Activated CD4-positive, alpha-beta memory T cell treated with anti-CD3 and anti-CD28 coated beads for 36 hours (primary cell): ENCODE measurements at regions not wholly inside any gene's neighbourhood (a gene's known extent, or its start where the extent isn't known, plus 50 kb on each side); places are given as distances from the start of the nearest gene placed in this dataset.

ENCODE experiments used
- CTCF ChIA-PET: fragments of 350-600 bp; sonication (Branson Sonifier 250); formaldehyde crosslinking; loops from one replicate; lab custom pipeline; 2021; ENCODE audit warnings: antibody characterized with exemption, inconsistent platforms; lab: Charles Lee
- POLR2A ChIA-PET: fragments of 350-600 bp; sonication (Branson Sonifier 250); formaldehyde crosslinking; loops from one replicate; lab custom pipeline; 2021; ENCODE audit warnings: antibody characterized with exemption; lab: Charles Lee
- DNase-seq: peaks from one replicate; pipeline ENCODE4 v3.0.0-alpha.2; 2020
- H3K27ac Mint-ChIP-seq: one replicate; pipeline ENCODE4 v1.8.0; 2021; ENCODE audit warnings: mixed read lengths
- H3K27me3 Mint-ChIP-seq: one replicate; pipeline ENCODE4 v1.8.0; 2021; ENCODE audit warnings: mixed read lengths
- H3K36me3 Mint-ChIP-seq: one replicate; pipeline ENCODE4 v1.8.0; 2021; ENCODE audit warnings: mixed read lengths
- H3K4me1 Mint-ChIP-seq: one replicate; pipeline ENCODE4 v1.8.0; 2021; ENCODE audit warnings: low read depth, mixed read lengths
- H3K4me3 Mint-ChIP-seq: one replicate; pipeline ENCODE4 v1.8.0; 2021; ENCODE audit warnings: mild to moderate bottlenecking, mixed read lengths
- H3K9me3 Mint-ChIP-seq: one replicate; pipeline ENCODE4 v1.8.0; 2021; ENCODE audit warnings: mixed read lengths
- intact Hi-C: fragments of 100-400 bp; cut with micrococcal nuclease; formaldehyde crosslinking; loops from one replicate; pipeline ENCODE4 v1.15.1; 2023

- POLR2A ChIA-PET = no interaction called here
- CTCF ChIA-PET = interaction anchor here (0.6 to 1.3 kb wide), 5 partner anchors 9 to 1150 kb away, joined by 3 to 7 read pairs (median 3); no protein-coding TSS in a partner anchor
Observed at GRCh38 chr2:22355816-22356433, 1029.1 kb upstream of the KLHL29 start.

DNA sequence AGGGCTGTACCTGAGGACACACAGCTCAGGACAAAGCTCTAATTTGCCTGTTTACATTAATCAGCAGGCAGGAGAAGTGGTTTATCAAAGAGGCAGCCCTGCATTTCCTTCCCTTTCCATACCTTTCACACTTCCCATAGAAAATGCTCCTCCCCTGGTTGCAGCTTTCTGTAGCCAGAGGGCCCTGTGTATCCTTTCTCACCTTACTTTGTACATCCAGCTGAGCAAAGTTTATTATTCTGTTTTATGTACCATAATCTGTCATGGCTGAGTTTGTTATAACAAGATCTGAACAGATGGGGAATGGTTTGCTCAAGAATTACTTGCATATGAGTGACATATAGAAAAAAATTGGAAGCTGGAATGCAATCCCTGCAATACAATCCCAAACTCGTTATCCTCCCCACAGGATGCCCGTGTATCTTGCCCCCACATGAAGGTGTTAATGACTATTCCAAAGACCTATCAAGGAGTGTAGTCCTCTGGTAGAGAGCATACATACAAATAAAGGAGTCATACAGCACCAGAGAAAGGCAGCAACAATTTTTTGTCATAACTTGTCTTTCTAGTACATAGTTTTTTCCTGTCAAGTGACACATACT lies 1025.8 kb upstream of the KLHL29 start:
- DNase-seq = no peak
- intact Hi-C loops = no loop called here
- H3K27me3 Mint-ChIP-seq = no peaks in the 10 kb centered on the region
- no peaks in the 10 kb centered on the region for H3K36me3 Mint-ChIP-seq
- no peaks in the 10 kb centered on the region for H3K4me1 Mint-ChIP-seq
- CTCF ChIA-PET = no interaction called here
- POLR2A ChIA-PET = no interaction called here
- H3K4me3 Mint-ChIP-seq = no peak overlapping the region
- H3K9me3 Mint-ChIP-seq = peaks cover 3% of the 10 kb centered on the region
- H3K27ac Mint-ChIP-seq = no peak overlapping the region

More at GRCh38 chr2:22355816-22356433, 1029.1 kb upstream of the KLHL29 start:
- peak; percentile 49 for DNase-seq
- Mint-ChIP-seq H3K27ac (no peak overlapping the region), H3K27me3 (no peaks in the 10 kb centered on the region), H3K4me1 (no peaks in the 10 kb centered on the region), H3K36me3 (no peaks in the 10 kb centered on the region), H3K4me3 (no peak overlapping the region), H3K9me3 (peaks cover 1% of the 10 kb centered on the region)
- intact Hi-C loops = no loop called here

GRCh38 chr2:22360735-22361374 lies 1024.1 kb upstream of the KLHL29 start:
- no peaks in the 10 kb centered on the region for H3K27me3 Mint-ChIP-seq
- ChIA-PET CTCF (no interaction called here), POLR2A (no interaction called here)
- DNase-seq = no peak
- H3K36me3 Mint-ChIP-seq = no peaks in the 10 kb centered on the region
- no peaks in the 10 kb centered on the region for H3K4me1 Mint-ChIP-seq
- no peak overlapping the region for H3K27ac Mint-ChIP-seq
- intact Hi-C loops = no loop called here
- no peak overlapping the region for H3K4me3 Mint-ChIP-seq
- peaks cover 6% of the 10 kb centered on the region for H3K9me3 Mint-ChIP-seq

GRCh38 chr2:22361571-22361970 lies 1023.4 kb upstream of the KLHL29 start:
- ChIA-PET CTCF (no interaction called here), POLR2A (no interaction called here)
- no peaks in the 10 kb centered on the region for H3K36me3 Mint-ChIP-seq
- intact Hi-C loops = no loop called here
- H3K27me3 Mint-ChIP-seq = no peaks in the 10 kb centered on the region
- no peaks in the 10 kb centered on the region for H3K4me1 Mint-ChIP-seq
- no peak for DNase-seq
- H3K9me3 Mint-ChIP-seq = peaks cover 6% of the 10 kb centered on the region
- H3K4me3 Mint-ChIP-seq = no peak overlapping the region
- H3K27ac Mint-ChIP-seq = no peak overlapping the region

- Mint-ChIP-seq H3K4me1 (no peaks in the 10 kb centered on the region), H3K9me3 (peaks cover 2% of the 10 kb centered on the region), H3K36me3 (no peaks in the 10 kb centered on the region), H3K27ac (no peak overlapping the region), H3K27me3 (no peaks in the 10 kb centered on the region), H3K4me3 (no peak overlapping the region)
- intact Hi-C loops = no loop called here
- ChIA-PET CTCF (no interaction called here), POLR2A (no interaction called here)
- DNase-seq = no peak
Observed at GRCh38 chr2:22375096-22375495, 1009.9 kb upstream of the KLHL29 start.

GRCh38 chr2:22377268-22377667 lies 1007.7 kb upstream of the KLHL29 start:
- no peak overlapping the region for H3K4me3 Mint-ChIP-seq
- CTCF ChIA-PET = no interaction called here
- no peak for DNase-seq
- no peaks in the 10 kb centered on the region for H3K36me3 Mint-ChIP-seq
- H3K27ac Mint-ChIP-seq = no peak overlapping the region
- H3K9me3 Mint-ChIP-seq = no peaks in the 10 kb centered on the region
- intact Hi-C loops = no loop called here
- H3K27me3 Mint-ChIP-seq = no peaks in the 10 kb centered on the region
- POLR2A ChIA-PET = no interaction called here
- no peaks in the 10 kb centered on the region for H3K4me1 Mint-ChIP-seq

DNA sequence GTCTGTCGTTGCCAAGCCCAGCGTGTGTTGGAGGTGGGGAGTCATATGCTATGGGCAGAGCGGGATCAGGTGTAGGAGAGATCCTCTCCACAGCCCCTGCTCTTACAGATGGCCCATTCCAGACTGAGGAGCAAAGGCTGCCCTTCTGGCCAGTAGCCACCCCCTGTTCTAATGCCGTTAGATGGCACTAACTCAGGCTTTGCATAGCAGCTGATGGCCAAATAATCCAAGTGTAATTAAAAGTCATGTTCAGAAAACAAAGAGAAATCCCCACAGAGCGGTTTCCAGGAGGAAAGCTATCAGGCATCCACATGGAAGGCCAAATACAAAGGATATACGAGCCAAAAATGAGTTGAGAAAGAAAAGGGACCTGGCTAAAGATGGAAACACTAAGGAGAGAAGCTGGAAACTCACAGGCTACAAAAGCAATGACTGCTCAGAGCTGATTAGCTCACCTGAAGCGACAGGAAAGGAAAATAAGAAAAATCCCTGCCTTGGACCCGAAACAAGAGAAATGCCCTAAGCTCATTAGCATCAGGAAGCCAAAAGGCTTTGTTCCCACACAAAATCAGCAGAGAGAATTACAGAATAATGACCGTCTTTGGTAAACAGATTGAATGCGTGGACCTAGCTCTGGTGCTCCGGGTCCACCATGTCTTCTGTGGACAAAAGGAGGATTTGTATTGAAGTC lies 1002.4 kb upstream of the KLHL29 start:
- ChIA-PET POLR2A (no interaction called here), CTCF (interaction anchor here (1.0 kb wide), 1 partner anchor 27 kb away, joined by 3 read pairs; no protein-coding TSS in a partner anchor)
- Mint-ChIP-seq H3K4me3 (no peak overlapping the region), H3K9me3 (no peaks in the 10 kb centered on the region), H3K4me1 (no peaks in the 10 kb centered on the region), H3K27me3 (no peaks in the 10 kb centered on the region), H3K27ac (no peak overlapping the region), H3K36me3 (no peaks in the 10 kb centered on the region)
- DNase-seq = no peak
- intact Hi-C loops = no loop called here

DNA sequence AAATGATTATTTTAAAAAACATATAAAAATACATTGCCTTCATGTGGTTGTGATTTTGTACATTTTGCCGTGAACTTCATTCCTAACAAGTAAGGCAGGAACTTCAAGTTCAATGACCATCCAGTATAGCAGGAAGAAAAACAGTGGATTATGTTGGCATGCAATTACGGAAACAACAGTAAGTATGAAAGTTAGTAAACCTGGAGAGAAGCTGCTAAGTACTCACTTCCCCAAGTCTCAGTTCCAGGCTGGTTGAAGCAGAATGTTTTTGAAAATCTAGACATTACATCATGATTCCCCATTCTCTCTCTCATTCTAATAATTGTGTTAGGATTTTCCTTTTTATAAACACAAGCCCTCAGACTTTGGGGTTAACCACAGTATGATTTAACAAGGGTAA lies 987.1 kb upstream of the KLHL29 start:
- no peak for DNase-seq
- no peak overlapping the region for H3K27ac Mint-ChIP-seq
- CTCF ChIA-PET = no interaction called here
- H3K4me1 Mint-ChIP-seq = no peaks in the 10 kb centered on the region
- H3K36me3 Mint-ChIP-seq = no peaks in the 10 kb centered on the region
- POLR2A ChIA-PET = no interaction called here
- intact Hi-C loops = no loop called here
- no peaks in the 10 kb centered on the region for H3K27me3 Mint-ChIP-seq
- H3K9me3 Mint-ChIP-seq = peaks cover 2% of the 10 kb centered on the region
- H3K4me3 Mint-ChIP-seq = no peak overlapping the region

DNA sequence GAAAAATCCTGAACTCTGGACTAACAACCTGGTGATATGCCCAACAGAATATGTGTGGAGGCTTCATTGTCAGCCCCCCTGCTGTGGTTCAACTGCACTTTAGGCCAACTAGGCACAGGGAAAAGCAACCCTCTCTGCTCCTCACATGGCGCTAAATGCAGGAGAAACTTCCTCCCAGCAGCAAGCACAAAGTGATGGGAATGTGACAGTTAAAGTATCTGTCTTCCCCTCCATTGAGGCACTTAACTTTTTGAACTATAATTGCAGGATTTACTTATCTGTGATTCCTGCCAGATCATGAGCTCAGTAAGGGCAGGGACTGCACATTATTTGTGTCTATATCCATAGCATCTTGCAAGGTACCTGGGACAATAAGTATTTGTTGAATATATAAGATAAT lies 981.2 kb upstream of the KLHL29 start:
- Mint-ChIP-seq H3K27me3 (no peaks in the 10 kb centered on the region), H3K4me1 (no peaks in the 10 kb centered on the region), H3K27ac (no peak overlapping the region), H3K4me3 (no peak overlapping the region), H3K9me3 (peaks cover 5% of the 10 kb centered on the region), H3K36me3 (no peaks in the 10 kb centered on the region)
- ChIA-PET POLR2A (no interaction called here), CTCF (no interaction called here)
- DNase-seq = no peak
- intact Hi-C loops = no loop called here

- POLR2A ChIA-PET = no interaction called here
- H3K4me3 Mint-ChIP-seq = no peak overlapping the region
Observed at GRCh38 chr2:22406625-22407024, 978.4 kb upstream of the KLHL29 start.

GRCh38 chr2:22420076-22420475 lies 964.9 kb upstream of the KLHL29 start:
- CTCF ChIA-PET = no interaction called here
- no peak overlapping the region for H3K27ac Mint-ChIP-seq
- DNase-seq = no peak
- no peak overlapping the region for H3K4me3 Mint-ChIP-seq
- H3K4me1 Mint-ChIP-seq = no peaks in the 10 kb centered on the region
- H3K36me3 Mint-ChIP-seq = no peaks in the 10 kb centered on the region
- H3K27me3 Mint-ChIP-seq = no peaks in the 10 kb centered on the region
- intact Hi-C loops = no loop called here
- POLR2A ChIA-PET = no interaction called here
- H3K9me3 Mint-ChIP-seq = peaks cover 31% of the 10 kb centered on the region

More at GRCh38 chr2:22406625-22407024, 978.4 kb upstream of the KLHL29 start:
- Mint-ChIP-seq H3K4me1 (no peaks in the 10 kb centered on the region), H3K27me3 (no peaks in the 10 kb centered on the region), H3K27ac (no peak overlapping the region), H3K36me3 (no peaks in the 10 kb centered on the region), H3K9me3 (peaks cover 5% of the 10 kb centered on the region)
- CTCF ChIA-PET = no interaction called here
- intact Hi-C loops = no loop called here
- no peak for DNase-seq

DNA sequence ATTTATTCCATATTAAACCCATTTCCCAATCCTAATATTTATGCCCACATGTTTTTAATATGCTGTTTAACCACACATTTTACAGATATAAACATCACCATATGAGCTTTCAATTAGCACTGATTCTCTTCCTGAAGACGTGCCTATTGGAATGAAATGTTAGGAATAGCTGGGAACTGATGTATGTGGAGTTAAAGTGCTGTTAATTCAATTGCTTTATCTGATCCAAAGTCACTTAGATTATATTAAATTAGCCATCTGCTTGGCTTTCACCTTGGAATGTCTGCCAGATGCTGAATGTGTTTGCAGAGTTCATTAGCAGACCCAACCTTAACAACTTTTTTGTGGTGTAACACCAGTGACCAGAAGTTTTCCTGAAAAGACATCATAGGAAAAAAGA lies 942.9 kb upstream of the KLHL29 start:
- Mint-ChIP-seq H3K9me3 (no peaks in the 10 kb centered on the region), H3K27me3 (no peaks in the 10 kb centered on the region), H3K4me1 (no peaks in the 10 kb centered on the region), H3K27ac (no peak overlapping the region), H3K4me3 (no peak overlapping the region), H3K36me3 (no peaks in the 10 kb centered on the region)
- ChIA-PET CTCF (no interaction called here), POLR2A (no interaction called here)
- intact Hi-C loops = no loop called here
- no peak for DNase-seq
